Psoas muscle (tissue), 7 donors: ENCODE measurements at regions not wholly inside any gene's neighbourhood (a gene's known extent, or its start where the extent isn't known, plus 50 kb on each side); places are given as distances from the start of the nearest gene placed in this dataset.
A peak's percentile ranks its signal among the peaks of the same experiment; 100 is the strongest.

Experiments
- ATAC-seq, 4 donors: fragments of 200-7000 bp; cut with Tn5 transposase; one replicate each; pipeline ENCODE4 v1.9.1; 2020; ENCODE audit warnings: moderate library complexity in 3 of 4, mild to moderate bottlenecking in 2 of 4
- DNase-seq, 2 donors: peaks; one replicate each; pipeline ENCODE4 v3.0.0-alpha.2; 2020
- H3K27ac ChIP-seq: fragments of 200-600 bp; one replicate; pipeline ENCODE4 v1.8.0; 2022
- H3K27me3 ChIP-seq, 3 donors: fragments of 200-600 bp in 1 of 3; one replicate each; pipeline versions ENCODE4 v1.6.1 to v1.8.0; 2013 to 2022; ENCODE audit warnings: low read length in 2 of 3, mild to moderate bottlenecking in 2 of 3, moderate library complexity in 1 of 3; ENCODE audit not compliant: insufficient read depth in 3 of 3
- H3K36me3 ChIP-seq, 2 donors: fragments of 200-600 bp in 1 of 2; one replicate each; pipeline versions ENCODE4 v1.6.1 to v1.8.0; 2013 to 2022; ENCODE audit warnings: low read depth in 1 of 2, mild to moderate bottlenecking in 1 of 2, moderate library complexity in 1 of 2; ENCODE audit not compliant: insufficient read depth in 1 of 2
- H3K4me1 ChIP-seq: fragments of 200-600 bp; one replicate; pipeline ENCODE4 v1.8.0; 2022
- H3K4me3 ChIP-seq: fragments of 200-600 bp; one replicate; pipeline ENCODE4 v1.8.0; 2022; ENCODE audit warnings: mild to moderate bottlenecking
- H3K9me3 ChIP-seq: fragments of 200-600 bp; one replicate; pipeline ENCODE4 v1.8.0; 2022
- CTCF ChIP-seq: fragments of 200-600 bp; IDR thresholded peaks from one replicate; pipeline ENCODE4 v1.8.0; 2022; ENCODE audit warnings: antibody characterized with exemption
- WGBS, 3 donors: extraction: QIAGEN DNeasy Blood & Tissue Kit; methylation state at CpG; one replicate each; pipeline versions ENCODE4 v1.1.6 to v1.1.7; 2013; 5-methylcytosine and 5-hydroxymethylcytosine counted together
- intact Hi-C, 2 donors: fragments of 100-400 bp; cut with DNase I; formaldehyde crosslinking; loops; one replicate each; pipeline versions ENCODE4 v1.11.0 to v1.14.2; 2022
- donor health status: healthy with polysubstance abuse.
- donor health status: DM: no; HTN: no; CAD: no; lungs with moderate emphysema.
- donor health status: Bipolar disorder and iron deficiency.
- donor health status: healthy.
- donor health status: DM: yes; HTN: yes; CAD: no.
- donor health status: DM: no; HTN: no; CAD: no.
- donor health status: DM: yes; HTN: yes; CAD: no.

- intact Hi-C loops, result no loop called here
- no peaks in the 10 kb centered on the region for H3K9me3 ChIP-seq
- H3K4me1 ChIP-seq, result no peaks in the 10 kb centered on the region
- ATAC-seq (peak in 1 of 4 donors; percentile 64), DNase-seq (no peak)
- no peak for TF ChIP-seq CTCF
- H3K36me3 ChIP-seq, result no peaks in the 10 kb centered on the region
- WGBS, 3 donors, result 84 to 94% (median 89%) methylated on average over 1 of the region's 1 CpG
- no peak overlapping the region for H3K4me3 ChIP-seq
- no peaks in the 10 kb centered on the region for H3K27me3 ChIP-seq
- H3K27ac ChIP-seq, result no peak overlapping the region
Measured at GRCh38 chr9:7293091-7293490, 506.5 kb downstream of the DMAC1 start.

GRCh38 chr9:7289773-7290172 lies 509.8 kb downstream of the DMAC1 start:
- no peaks in the 10 kb centered on the region for H3K27me3 ChIP-seq
- H3K36me3 ChIP-seq, result no peaks in the 10 kb centered on the region
- no peaks in the 10 kb centered on the region for H3K4me1 ChIP-seq
- no peak for ATAC-seq
- intact Hi-C loops, result no loop called here
- H3K27ac ChIP-seq, result no peak overlapping the region
- H3K4me3 ChIP-seq, result no peak overlapping the region
- DNase-seq, result no peak
- WGBS, 3 donors, result 89 to 100% (median 94%) methylated on average over 1 of the region's 1 CpG
- H3K9me3 ChIP-seq, result no peaks in the 10 kb centered on the region
- no peak for TF ChIP-seq CTCF

GRCh38 chr9:7287986-7288385 lies 511.6 kb downstream of the DMAC1 start:
- ATAC-seq (no peak), DNase-seq (no peak)
- H3K27ac ChIP-seq, result no peak overlapping the region
- no peaks in the 10 kb centered on the region for H3K4me1 ChIP-seq
- H3K36me3 ChIP-seq, result no peaks in the 10 kb centered on the region
- intact Hi-C loops, result no loop called here
- no peaks in the 10 kb centered on the region for H3K9me3 ChIP-seq
- TF ChIP-seq CTCF, result no peak
- H3K27me3 ChIP-seq, result no peaks in the 10 kb centered on the region
- H3K4me3 ChIP-seq, result no peak overlapping the region

GRCh38 chr9:7287065-7287464 lies 512.5 kb downstream of the DMAC1 start:
- no peaks in the 10 kb centered on the region for H3K36me3 ChIP-seq
- WGBS, 3 donors, result 61 to 65% (median 62%) methylated on average over 4 of the region's 4 CpGs
- no peak for DNase-seq
- H3K9me3 ChIP-seq, result no peaks in the 10 kb centered on the region
- no peaks in the 10 kb centered on the region for H3K27me3 ChIP-seq
- no peak for ATAC-seq
- intact Hi-C loops, result no loop called here
- H3K4me1 ChIP-seq, result no peaks in the 10 kb centered on the region
- H3K4me3 ChIP-seq, result no peak overlapping the region
- no peak for TF ChIP-seq CTCF
- no peak overlapping the region for H3K27ac ChIP-seq

GRCh38 chr9:7286101-7286500 lies 513.5 kb downstream of the DMAC1 start:
- no peak for ATAC-seq
- TF ChIP-seq CTCF, result no peak
- H3K27me3 ChIP-seq, result no peaks in the 10 kb centered on the region
- intact Hi-C loops, result no loop called here
- H3K9me3 ChIP-seq, result no peaks in the 10 kb centered on the region
- DNase-seq, result no peak
- H3K36me3 ChIP-seq, result no peaks in the 10 kb centered on the region
- H3K4me1 ChIP-seq, result no peaks in the 10 kb centered on the region
- H3K4me3 ChIP-seq, result no peak overlapping the region
- WGBS, 3 donors, result 62 to 85% (median 77%) methylated on average over 2 of the region's 2 CpGs
- H3K27ac ChIP-seq, result no peak overlapping the region
